SK-N-SH treated with all-trans-retinoic acid at 6 μM for 48 hours (cell line): ENCODE measurements at regions not wholly inside any gene's neighbourhood (a gene's known extent, or its start where the extent isn't known, plus 50 kb on each side); places are given as distances from the start of the nearest gene placed in this dataset.

ENCODE experiments used
- ATAC-seq: fragments of 200-7000 bp; cut with Tn5 transposase; 3 replicates; pipeline ENCODE4 v1.9.1; 2020; ENCODE audit warnings: mild to moderate bottlenecking, moderate library complexity
- ARNTL ChIP-seq: fragments of 450-650 bp; formaldehyde crosslinking; IDR thresholded peaks from 2 replicates; pipeline ENCODE4 v1.5.0; 2020; ENCODE audit warnings: low read depth, mild to moderate bottlenecking, moderate library complexity, borderline replicate concordance
- BACH2 ChIP-seq: fragments of 250-450 bp; sonication (Bioruptor Pico); IDR thresholded peaks from 2 replicates; pipeline ENCODE4 v1.9.0; 2021; ENCODE audit warnings: mild to moderate bottlenecking, borderline replicate concordance
- CSDC2 ChIP-seq: fragments of 250-450 bp; sonication (Bioruptor Pico); IDR thresholded peaks from 2 replicates; pipeline ENCODE4 v1.5.0; 2020; ENCODE audit warnings: mild to moderate bottlenecking, moderate library complexity
- ESRRG ChIP-seq: fragments of 250-450 bp; sonication (Bioruptor Pico); IDR thresholded peaks from 2 replicates; pipeline ENCODE4 v1.6.1; 2021; ENCODE audit warnings: mild to moderate bottlenecking
- GLIS3 ChIP-seq: fragments of 250-450 bp; sonication (Bioruptor Pico); IDR thresholded peaks from 2 replicates; pipeline ENCODE4 v1.5.0; 2020; ENCODE audit warnings: mild to moderate bottlenecking, moderate library complexity
- ISL1 ChIP-seq: fragments of 250-450 bp; sonication (Bioruptor Pico); IDR thresholded peaks from 2 replicates; pipeline ENCODE4 v2.1.2; 2022; ENCODE audit warnings: mild to moderate bottlenecking, moderate library complexity
- OSR1 ChIP-seq: fragments of 250-450 bp; sonication (Bioruptor Pico); IDR thresholded peaks from 2 replicates; pipeline ENCODE4 v1.8.0; 2022; ENCODE audit warnings: moderate library complexity, mild to moderate bottlenecking, inconsistent platforms
- PPARA ChIP-seq: fragments of 250-450 bp; sonication (Bioruptor Pico); IDR thresholded peaks from 2 replicates; pipeline ENCODE4 v1.5.0; 2020; ENCODE audit warnings: mild to moderate bottlenecking, borderline replicate concordance
- SNAI2 ChIP-seq: fragments of 250-450 bp; sonication (Bioruptor Pico); IDR thresholded peaks from 2 replicates; pipeline ENCODE4 v1.5.0; 2020; ENCODE audit warnings: mild to moderate bottlenecking, moderate library complexity
- TCF4 ChIP-seq: fragments of 250-450 bp; sonication (Bioruptor Pico); IDR thresholded peaks from 2 replicates; pipeline ENCODE4 v1.8.0; 2021; ENCODE audit warnings: mild to moderate bottlenecking, moderate library complexity, borderline replicate concordance
- TOX ChIP-seq: fragments of 250-450 bp; sonication (Bioruptor Pico); IDR thresholded peaks from 2 replicates; pipeline ENCODE4 v1.8.0; 2021; ENCODE audit warnings: mild to moderate bottlenecking, moderate library complexity, borderline replicate concordance
- ZC3H10 ChIP-seq: fragments of 250-450 bp; sonication (Bioruptor Pico); IDR thresholded peaks from 2 replicates; pipeline ENCODE4 v1.5.1; 2021; ENCODE audit warnings: mild to moderate bottlenecking, moderate library complexity
- ZFP3 ChIP-seq: fragments of 250-450 bp; sonication (Bioruptor Pico); IDR thresholded peaks from 2 replicates; pipeline ENCODE4 v1.5.0; 2020; ENCODE audit warnings: mild to moderate bottlenecking, moderate library complexity
- ZFP30 ChIP-seq: fragments of 450-650 bp; formaldehyde crosslinking; IDR thresholded peaks from 2 replicates; pipeline ENCODE4 v1.5.0; 2022; ENCODE audit warnings: mild to moderate bottlenecking, moderate library complexity
- ZNF565 ChIP-seq: fragments of 450-650 bp; formaldehyde crosslinking; conservative IDR thresholded peaks from 2 replicates; pipeline ENCODE4 v1.5.0; 2020; ENCODE audit warnings: low read depth, mild to moderate bottlenecking, moderate library complexity
- ZNF8 ChIP-seq: fragments of 450-650 bp; formaldehyde crosslinking; IDR thresholded peaks from 2 replicates; pipeline ENCODE4 v1.5.0; 2020; ENCODE audit warnings: mild to moderate bottlenecking, moderate library complexity
- TF ChIP-seq, protein P1 (sequence below): fragments of 250-450 bp; sonication (Bioruptor Pico); IDR thresholded peaks from 2 replicates; pipeline ENCODE4 v1.5.1; 2020; ENCODE audit warnings: low read depth, mild to moderate bottlenecking, moderate library complexity
- TF ChIP-seq, protein P2 (sequence below): fragments of 250-450 bp; sonication (Bioruptor Pico); IDR thresholded peaks from 2 replicates; pipeline ENCODE4 v1.5.0; 2020; ENCODE audit warnings: mild to moderate bottlenecking, moderate library complexity
- TF ChIP-seq, protein P3 (sequence below): fragments of 250-450 bp; sonication (Bioruptor Pico); IDR thresholded peaks from 2 replicates; pipeline ENCODE4 v1.8.0; 2021; ENCODE audit warnings: low read depth, mild to moderate bottlenecking, moderate library complexity, borderline replicate concordance

DNA sequence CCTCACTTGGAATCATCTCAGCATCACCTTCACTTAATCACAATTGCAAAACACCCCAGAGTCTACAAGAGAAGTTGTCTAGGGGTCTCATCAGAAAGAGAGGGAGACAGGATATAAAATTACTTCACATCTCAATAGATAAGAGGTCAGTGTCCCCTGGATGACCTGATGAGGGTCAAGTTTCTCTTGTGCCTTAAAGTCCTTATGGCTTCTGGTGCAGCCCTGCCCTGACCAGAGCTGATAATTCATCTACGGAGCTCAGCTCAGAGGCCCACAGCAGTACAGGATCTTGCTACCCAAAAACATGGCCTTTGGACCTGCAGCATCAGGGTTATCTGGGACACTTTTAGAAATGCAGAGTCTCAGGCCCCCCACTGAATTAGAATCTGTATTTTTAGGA is 111.1 kb upstream of the GLI3 start:
- no peak for ATAC-seq

DNA sequence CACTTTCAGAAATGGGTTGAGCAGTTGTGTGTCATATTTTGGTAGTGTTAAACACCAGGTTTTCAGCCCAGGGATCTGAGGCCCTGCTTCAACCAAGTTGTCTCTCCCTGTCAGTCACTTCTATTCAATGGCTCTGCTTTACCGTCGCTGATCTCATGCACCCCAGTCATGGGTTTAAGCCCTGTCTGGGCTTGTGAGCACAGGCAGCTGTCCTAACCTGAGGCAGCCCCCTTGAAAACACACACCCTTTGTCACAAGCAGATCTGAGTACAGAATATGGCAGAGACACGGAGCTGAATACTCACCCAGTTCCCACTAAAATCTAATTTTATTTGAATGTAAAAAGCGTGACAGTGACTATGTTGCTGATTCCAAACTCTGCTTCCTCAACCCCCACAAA is 110.6 kb upstream of the GLI3 start:
- ATAC-seq = no peak
- no peak for TF ChIP-seq ZC3H10 (CRISPR knock-in tag)
- no peak for TF ChIP-seq ARNTL (CRISPR knock-in tag)
- TF ChIP-seq ISL1 = no peak

More for the DNA sequence above, 111.1 kb upstream of the GLI3 start:
- no peak for TF ChIP-seq TOX
- TF ChIP-seq CSDC2 (CRISPR knock-in tag) = no peak
- TF ChIP-seq, protein P1, sequence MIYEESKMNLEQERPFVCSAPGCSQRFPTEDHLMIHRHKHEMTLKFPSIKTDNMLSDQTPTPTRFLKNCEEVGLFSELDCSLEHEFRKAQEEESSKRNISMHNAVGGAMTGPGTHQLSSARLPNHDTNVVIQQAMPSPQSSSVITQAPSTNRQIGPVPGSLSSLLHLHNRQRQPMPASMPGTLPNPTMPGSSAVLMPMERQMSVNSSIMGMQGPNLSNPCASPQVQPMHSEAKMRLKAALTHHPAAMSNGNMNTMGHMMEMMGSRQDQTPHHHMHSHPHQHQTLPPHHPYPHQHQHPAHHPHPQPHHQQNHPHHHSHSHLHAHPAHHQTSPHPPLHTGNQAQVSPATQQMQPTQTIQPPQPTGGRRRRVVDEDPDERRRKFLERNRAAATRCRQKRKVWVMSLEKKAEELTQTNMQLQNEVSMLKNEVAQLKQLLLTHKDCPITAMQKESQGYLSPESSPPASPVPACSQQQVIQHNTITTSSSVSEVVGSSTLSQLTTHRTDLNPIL (CRISPR knock-in tag) = no peak
- no peak for TF ChIP-seq ARNTL (CRISPR knock-in tag)
- no peak for TF ChIP-seq ZNF8 (CRISPR knock-in tag)
- no peak for TF ChIP-seq PPARA (CRISPR knock-in tag)
- TF ChIP-seq ZFP3 (CRISPR knock-in tag) = no peak
- TF ChIP-seq TCF4 (CRISPR knock-in tag) = no peak
- TF ChIP-seq, protein P2, sequence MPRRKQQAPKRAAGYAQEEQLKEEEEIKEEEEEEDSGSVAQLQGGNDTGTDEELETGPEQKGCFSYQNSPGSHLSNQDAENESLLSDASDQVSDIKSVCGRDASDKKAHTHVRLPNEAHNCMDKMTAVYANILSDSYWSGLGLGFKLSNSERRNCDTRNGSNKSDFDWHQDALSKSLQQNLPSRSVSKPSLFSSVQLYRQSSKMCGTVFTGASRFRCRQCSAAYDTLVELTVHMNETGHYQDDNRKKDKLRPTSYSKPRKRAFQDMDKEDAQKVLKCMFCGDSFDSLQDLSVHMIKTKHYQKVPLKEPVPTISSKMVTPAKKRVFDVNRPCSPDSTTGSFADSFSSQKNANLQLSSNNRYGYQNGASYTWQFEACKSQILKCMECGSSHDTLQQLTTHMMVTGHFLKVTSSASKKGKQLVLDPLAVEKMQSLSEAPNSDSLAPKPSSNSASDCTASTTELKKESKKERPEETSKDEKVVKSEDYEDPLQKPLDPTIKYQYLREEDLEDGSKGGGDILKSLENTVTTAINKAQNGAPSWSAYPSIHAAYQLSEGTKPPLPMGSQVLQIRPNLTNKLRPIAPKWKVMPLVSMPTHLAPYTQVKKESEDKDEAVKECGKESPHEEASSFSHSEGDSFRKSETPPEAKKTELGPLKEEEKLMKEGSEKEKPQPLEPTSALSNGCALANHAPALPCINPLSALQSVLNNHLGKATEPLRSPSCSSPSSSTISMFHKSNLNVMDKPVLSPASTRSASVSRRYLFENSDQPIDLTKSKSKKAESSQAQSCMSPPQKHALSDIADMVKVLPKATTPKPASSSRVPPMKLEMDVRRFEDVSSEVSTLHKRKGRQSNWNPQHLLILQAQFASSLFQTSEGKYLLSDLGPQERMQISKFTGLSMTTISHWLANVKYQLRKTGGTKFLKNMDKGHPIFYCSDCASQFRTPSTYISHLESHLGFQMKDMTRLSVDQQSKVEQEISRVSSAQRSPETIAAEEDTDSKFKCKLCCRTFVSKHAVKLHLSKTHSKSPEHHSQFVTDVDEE (CRISPR knock-in tag) = no peak
- TF ChIP-seq ISL1 = no peak
- no peak for TF ChIP-seq ESRRG (CRISPR knock-in tag)
- TF ChIP-seq ZFP30 (CRISPR knock-in tag) = no peak
- no peak for TF ChIP-seq GLIS3
- TF ChIP-seq ZC3H10 (CRISPR knock-in tag) = no peak
- TF ChIP-seq BACH2 (CRISPR knock-in tag) = no peak

DNA sequence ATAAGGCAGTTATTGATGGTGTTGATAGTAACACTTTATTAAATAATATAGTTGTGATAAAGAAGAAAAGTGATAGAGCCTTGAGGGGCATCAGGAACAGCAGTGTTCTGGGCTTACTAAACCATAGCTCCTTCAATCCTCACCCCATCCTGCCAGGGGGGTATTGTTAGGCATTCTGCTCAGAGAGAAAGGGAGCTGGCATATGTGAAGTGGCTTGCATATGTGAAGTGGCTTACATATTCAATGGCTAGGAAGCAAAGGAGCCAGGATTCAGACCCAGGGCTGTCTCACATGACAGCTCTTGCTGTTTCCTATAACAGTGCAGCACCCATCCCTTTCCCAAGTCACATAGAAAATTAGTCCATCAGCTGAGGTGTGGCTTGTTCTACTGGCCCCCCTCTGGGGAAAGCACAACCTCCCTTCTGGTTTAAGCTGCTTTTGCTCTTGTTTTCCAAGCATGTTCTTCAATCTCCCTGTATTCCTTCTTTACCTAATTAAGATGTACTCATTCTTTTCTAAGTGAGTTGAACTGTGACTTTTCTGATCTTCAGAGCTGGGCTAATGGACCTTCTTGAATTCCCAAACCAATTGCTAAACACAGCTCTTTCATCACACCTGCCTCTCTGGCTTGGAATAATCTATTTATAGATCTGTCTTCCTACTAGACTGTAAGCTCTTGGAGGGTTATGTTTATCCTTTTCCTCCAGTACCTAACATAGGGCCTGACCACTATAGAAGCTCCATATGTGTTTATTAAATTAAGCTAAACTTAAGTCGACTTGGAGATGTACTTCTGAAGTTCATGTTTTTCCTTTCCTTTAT is 108.7 kb upstream of the GLI3 start:
- TF ChIP-seq CSDC2 (CRISPR knock-in tag) = no peak
- TF ChIP-seq PPARA (CRISPR knock-in tag) = no peak
- no peak for TF ChIP-seq SNAI2 (CRISPR knock-in tag)
- TF ChIP-seq OSR1 (CRISPR knock-in tag) = no peak
- no peak for TF ChIP-seq ZNF565 (CRISPR knock-in tag)
- TF ChIP-seq ZFP3 (CRISPR knock-in tag) = no peak
- TF ChIP-seq ZFP30 (CRISPR knock-in tag) = no peak
- TF ChIP-seq, protein P3, sequence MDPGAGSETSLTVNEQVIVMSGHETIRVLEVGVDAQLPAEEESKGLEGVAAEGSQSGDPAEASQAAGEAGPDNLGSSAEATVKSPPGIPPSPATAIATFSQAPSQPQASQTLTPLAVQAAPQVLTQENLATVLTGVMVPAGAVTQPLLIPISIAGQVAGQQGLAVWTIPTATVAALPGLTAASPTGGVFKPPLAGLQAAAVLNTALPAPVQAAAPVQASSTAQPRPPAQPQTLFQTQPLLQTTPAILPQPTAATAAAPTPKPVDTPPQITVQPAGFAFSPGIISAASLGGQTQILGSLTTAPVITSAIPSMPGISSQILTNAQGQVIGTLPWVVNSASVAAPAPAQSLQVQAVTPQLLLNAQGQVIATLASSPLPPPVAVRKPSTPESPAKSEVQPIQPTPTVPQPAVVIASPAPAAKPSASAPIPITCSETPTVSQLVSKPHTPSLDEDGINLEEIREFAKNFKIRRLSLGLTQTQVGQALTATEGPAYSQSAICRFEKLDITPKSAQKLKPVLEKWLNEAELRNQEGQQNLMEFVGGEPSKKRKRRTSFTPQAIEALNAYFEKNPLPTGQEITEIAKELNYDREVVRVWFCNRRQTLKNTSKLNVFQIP = no peak

DNA sequence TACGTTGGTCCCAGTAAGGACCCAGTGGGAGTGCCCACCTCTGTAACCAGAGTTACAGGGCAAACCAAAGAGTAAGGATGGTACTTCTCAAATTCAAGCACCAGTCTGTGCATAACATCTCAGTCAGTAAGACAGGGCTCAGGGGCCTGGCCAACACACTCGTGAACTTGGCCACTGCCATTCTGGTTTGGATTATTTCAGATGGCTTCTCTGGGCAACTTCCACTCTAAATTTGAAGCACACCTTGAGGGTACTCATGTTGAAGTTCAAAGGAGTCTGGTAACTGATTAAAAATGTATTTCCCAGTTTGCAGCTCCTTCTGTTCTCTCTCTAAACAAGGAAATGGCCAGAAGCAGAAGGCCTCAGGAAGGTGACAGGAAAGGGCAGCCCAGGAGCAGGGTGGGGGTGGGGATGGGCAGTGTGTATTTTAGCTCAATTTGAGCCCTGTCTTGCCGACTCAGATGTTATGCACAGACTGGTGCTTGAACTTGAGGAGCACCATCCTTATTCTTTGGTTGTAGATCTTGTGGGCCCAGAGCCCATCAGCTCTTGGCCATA is 107.3 kb upstream of the GLI3 start:
- no peak for ATAC-seq
- TF ChIP-seq ZNF8 (CRISPR knock-in tag) (no peak), SNAI2 (CRISPR knock-in tag) (no peak), ISL1 (no peak), ZC3H10 (CRISPR knock-in tag) (no peak), PPARA (CRISPR knock-in tag) (no peak), TCF4 (CRISPR knock-in tag) (no peak), CSDC2 (CRISPR knock-in tag) (no peak), ZNF565 (CRISPR knock-in tag) (no peak), BACH2 (CRISPR knock-in tag) (no peak)
- TF ChIP-seq, protein P1 (CRISPR knock-in tag) = no peak
- TF ChIP-seq, protein P3 = no peak
- TF ChIP-seq, protein P2 (CRISPR knock-in tag) = no peak

More for the DNA sequence above, 108.7 kb upstream of the GLI3 start:
- ATAC-seq = no peak
